ENCODE measurements at regions not wholly inside any gene's neighbourhood (a gene's known extent, or its start where the extent isn't known, plus 50 kb on each side); places are given as distances from the start of the nearest gene placed in this dataset.

DNA sequence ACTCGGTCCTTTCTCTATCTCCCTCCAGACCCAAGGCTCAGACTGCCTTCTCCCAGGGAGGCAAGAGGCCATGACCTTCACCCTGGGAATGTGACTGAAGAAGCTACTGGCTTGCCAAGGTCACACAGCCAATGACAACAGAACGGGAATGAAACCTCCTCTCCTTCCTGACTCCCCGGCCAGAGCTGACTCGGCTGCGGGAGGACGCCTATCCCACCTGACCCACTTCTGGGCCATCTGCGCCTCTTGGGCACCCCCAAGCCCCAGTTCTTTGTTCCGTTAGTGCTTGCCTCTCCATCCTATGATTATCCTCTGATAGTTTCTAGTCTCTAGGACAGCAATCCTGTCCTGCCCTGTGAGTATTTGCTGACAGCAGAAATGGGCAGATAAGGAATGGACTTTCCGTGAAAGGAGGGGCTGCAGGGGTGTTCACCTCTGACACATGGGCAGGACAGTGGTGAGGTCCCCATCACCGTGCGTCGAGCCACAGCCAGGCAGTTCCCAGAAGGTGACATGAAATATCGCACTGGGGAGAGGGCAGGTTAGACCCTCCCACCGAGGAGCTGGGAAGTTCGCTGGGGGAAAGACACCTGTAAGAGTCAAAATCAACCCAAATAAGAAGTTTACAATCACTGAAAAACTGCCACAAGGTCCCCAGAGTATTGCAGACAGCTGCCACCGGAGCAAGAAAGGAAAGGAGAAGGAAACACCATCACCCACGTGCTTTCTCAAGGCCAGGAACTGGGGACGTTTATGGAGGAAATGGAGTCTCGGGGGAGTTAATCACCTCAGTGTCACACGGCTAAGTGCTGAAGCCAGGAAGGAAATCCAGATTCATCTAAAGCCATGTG, 63.0 kb downstream of the INSIG1 start:
- H3K4me3 ChIP-seq (ENCODE audit: control insufficient read depth in 2 of 3, extremely low read depth in 1 of 3, insufficient read depth in 2 of 3, low read depth in 1 of 3, low read length in 3 of 3), result no peak overlapping the region
- H3K27me3 ChIP-seq (ENCODE audit: control insufficient read depth, extremely low read depth, insufficient read depth, low read length), result peaks cover 23% of the 10 kb centered on the region
- H3K36me3 ChIP-seq (ENCODE audit: control insufficient read depth in 2 of 2, extremely low read depth in 1 of 2, insufficient read depth in 2 of 2, low read length in 2 of 2), result no peaks in the 10 kb centered on the region
- H3K4me2 ChIP-seq (ENCODE audit: control insufficient read depth, extremely low read depth, insufficient read depth, low read depth, low read length), result no peak overlapping the region
- TF ChIP-seq, protein P1, sequence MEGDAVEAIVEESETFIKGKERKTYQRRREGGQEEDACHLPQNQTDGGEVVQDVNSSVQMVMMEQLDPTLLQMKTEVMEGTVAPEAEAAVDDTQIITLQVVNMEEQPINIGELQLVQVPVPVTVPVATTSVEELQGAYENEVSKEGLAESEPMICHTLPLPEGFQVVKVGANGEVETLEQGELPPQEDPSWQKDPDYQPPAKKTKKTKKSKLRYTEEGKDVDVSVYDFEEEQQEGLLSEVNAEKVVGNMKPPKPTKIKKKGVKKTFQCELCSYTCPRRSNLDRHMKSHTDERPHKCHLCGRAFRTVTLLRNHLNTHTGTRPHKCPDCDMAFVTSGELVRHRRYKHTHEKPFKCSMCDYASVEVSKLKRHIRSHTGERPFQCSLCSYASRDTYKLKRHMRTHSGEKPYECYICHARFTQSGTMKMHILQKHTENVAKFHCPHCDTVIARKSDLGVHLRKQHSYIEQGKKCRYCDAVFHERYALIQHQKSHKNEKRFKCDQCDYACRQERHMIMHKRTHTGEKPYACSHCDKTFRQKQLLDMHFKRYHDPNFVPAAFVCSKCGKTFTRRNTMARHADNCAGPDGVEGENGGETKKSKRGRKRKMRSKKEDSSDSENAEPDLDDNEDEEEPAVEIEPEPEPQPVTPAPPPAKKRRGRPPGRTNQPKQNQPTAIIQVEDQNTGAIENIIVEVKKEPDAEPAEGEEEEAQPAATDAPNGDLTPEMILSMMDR (optimal IDR thresholded peaks at IDR 0.05 in 1 of 3, IDR thresholded peaks at IDR 0.05 in 1 of 3, conservative IDR thresholded peaks at IDR 0.05 in 1 of 3; ENCODE audit: extremely low read depth in 1 of 3, insufficient read depth in 2 of 3, low read length in 3 of 3), result no peak
- H3K9me3 ChIP-seq (ENCODE audit: control insufficient read depth, low read depth, low read length), result no peaks in the 10 kb centered on the region
- no peak overlapping the region for H3K27ac ChIP-seq (ENCODE audit: control insufficient read depth, insufficient read depth, low read length)
- H4K20me1 ChIP-seq (ENCODE audit: control insufficient read depth, extremely low read depth, insufficient read depth, low read length), result no peaks in the 10 kb centered on the region
- no peaks in the 10 kb centered on the region for H3K4me1 ChIP-seq (ENCODE audit: control insufficient read depth, extremely low read depth, insufficient read depth, low read length)
- no peaks in the 10 kb centered on the region for H3K9me1 ChIP-seq (ENCODE audit: control insufficient read depth, extremely low read depth, insufficient read depth, low read length)
- no peak overlapping the region for H3K9ac ChIP-seq (ENCODE audit: control insufficient read depth, extremely low read depth, insufficient read depth, low read length)
- no peak for DNase-seq (ENCODE audit: low read depth, low spot score)
- no peak for FAIRE-seq
- no peak overlapping the region for H2AFZ ChIP-seq (ENCODE audit: control insufficient read depth, low read length)
- dilution Hi-C loops (cut with MboI; ENCODE audit: extremely low pct_ligation_motif_present, low sequenced_read_pairs), result no loop called here
- no peaks in the 10 kb centered on the region for H3K79me2 ChIP-seq (ENCODE audit: control insufficient read depth, insufficient read depth, low read length)

- TF ChIP-seq, protein P1 (optimal IDR thresholded peaks at IDR 0.05 in 1 of 3, IDR thresholded peaks at IDR 0.05 in 1 of 3, conservative IDR thresholded peaks at IDR 0.05 in 1 of 3; ENCODE audit: extremely low read depth in 1 of 3, insufficient read depth in 2 of 3, low read length in 3 of 3), result no peak
- no peak for TF ChIP-seq EZH2 (IDR thresholded peaks at IDR 0.05; ENCODE audit: low read length)
- dilution Hi-C loops (cut with MboI; ENCODE audit: extremely low pct_ligation_motif_present, low sequenced_read_pairs), result no loop called here
Measured at GRCh38 chr7:155361346-155361680, 63.6 kb downstream of the INSIG1 start.

More at GRCh38 chr7:155361346-155361680, 63.6 kb downstream of the INSIG1 start:
- H3K9me1 ChIP-seq (ENCODE audit: control insufficient read depth, extremely low read depth, insufficient read depth, low read length), result no peaks in the 10 kb centered on the region
- H3K9ac ChIP-seq (ENCODE audit: control insufficient read depth, extremely low read depth, insufficient read depth, low read length), result no peak overlapping the region
- no peak overlapping the region for H3K27ac ChIP-seq (ENCODE audit: control insufficient read depth, insufficient read depth, low read length)
- H3K9me3 ChIP-seq (ENCODE audit: control insufficient read depth, low read depth, low read length), result no peaks in the 10 kb centered on the region
- DNase-seq (ENCODE audit: low read depth, low spot score) (no peak), FAIRE-seq (no peak)
- H3K4me2 ChIP-seq (ENCODE audit: control insufficient read depth, extremely low read depth, insufficient read depth, low read depth, low read length), result no peak overlapping the region
- no peak overlapping the region for H2AFZ ChIP-seq (ENCODE audit: control insufficient read depth, low read length)
- no peaks in the 10 kb centered on the region for H3K36me3 ChIP-seq (ENCODE audit: control insufficient read depth in 2 of 2, extremely low read depth in 1 of 2, insufficient read depth in 2 of 2, low read length in 2 of 2)
- H3K79me2 ChIP-seq (ENCODE audit: control insufficient read depth, insufficient read depth, low read length), result no peaks in the 10 kb centered on the region
- H4K20me1 ChIP-seq (ENCODE audit: control insufficient read depth, extremely low read depth, insufficient read depth, low read length), result no peaks in the 10 kb centered on the region
- no peak overlapping the region for H3K4me3 ChIP-seq (ENCODE audit: control insufficient read depth in 2 of 3, extremely low read depth in 1 of 3, insufficient read depth in 2 of 3, low read depth in 1 of 3, low read length in 3 of 3)
- H3K4me1 ChIP-seq (ENCODE audit: control insufficient read depth, extremely low read depth, insufficient read depth, low read length), result no peaks in the 10 kb centered on the region
- H3K27me3 ChIP-seq (ENCODE audit: control insufficient read depth, extremely low read depth, insufficient read depth, low read length), result peaks cover 23% of the 10 kb centered on the region
